NB4 (cell line): ENCODE measurements at regions not wholly inside any gene's neighbourhood (a gene's known extent, or its start where the extent isn't known, plus 50 kb on each side); places are given as distances from the start of the nearest gene placed in this dataset.

Source experiments
- POLR2A ChIP-seq: IDR thresholded peaks from 2 replicates; pipeline ENCODE4 v1.6.1; 2011; ENCODE audit warnings: mild to moderate bottlenecking; ENCODE audit not compliant: insufficient read length; ENCODE audit errors: extremely low read depth
- TF ChIP-seq, protein P1 (sequence below): IDR thresholded peaks from one replicate; pipeline ENCODE4 v1.5.1; 2012; ENCODE audit warnings: low read depth, low read length
- TF ChIP-seq, protein P2 (sequence below): IDR thresholded peaks from 2 replicates; pipeline ENCODE4 v1.6.1; 2011; ENCODE audit warnings: low read depth, low read length

DNA sequence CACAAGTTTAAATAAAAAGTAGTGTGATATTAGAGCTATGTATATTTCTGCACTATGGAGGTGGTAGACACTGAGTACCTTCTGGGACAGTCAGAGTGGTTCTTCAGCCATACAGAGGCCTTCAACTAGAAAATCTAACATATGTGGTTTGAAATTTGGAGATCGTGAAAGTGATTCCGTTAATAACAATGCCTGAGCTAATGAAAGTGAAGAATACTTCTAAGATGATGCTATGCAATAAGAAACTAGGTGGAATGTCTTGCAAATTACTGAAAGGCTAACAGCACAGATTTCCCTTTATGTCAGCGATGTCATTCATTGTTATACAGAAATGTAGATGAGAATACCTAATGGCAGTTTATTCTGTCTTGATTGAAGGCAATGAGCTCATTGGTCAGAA, 1984.7 kb upstream of the RAG2 start:
- TF ChIP-seq, protein P1, sequence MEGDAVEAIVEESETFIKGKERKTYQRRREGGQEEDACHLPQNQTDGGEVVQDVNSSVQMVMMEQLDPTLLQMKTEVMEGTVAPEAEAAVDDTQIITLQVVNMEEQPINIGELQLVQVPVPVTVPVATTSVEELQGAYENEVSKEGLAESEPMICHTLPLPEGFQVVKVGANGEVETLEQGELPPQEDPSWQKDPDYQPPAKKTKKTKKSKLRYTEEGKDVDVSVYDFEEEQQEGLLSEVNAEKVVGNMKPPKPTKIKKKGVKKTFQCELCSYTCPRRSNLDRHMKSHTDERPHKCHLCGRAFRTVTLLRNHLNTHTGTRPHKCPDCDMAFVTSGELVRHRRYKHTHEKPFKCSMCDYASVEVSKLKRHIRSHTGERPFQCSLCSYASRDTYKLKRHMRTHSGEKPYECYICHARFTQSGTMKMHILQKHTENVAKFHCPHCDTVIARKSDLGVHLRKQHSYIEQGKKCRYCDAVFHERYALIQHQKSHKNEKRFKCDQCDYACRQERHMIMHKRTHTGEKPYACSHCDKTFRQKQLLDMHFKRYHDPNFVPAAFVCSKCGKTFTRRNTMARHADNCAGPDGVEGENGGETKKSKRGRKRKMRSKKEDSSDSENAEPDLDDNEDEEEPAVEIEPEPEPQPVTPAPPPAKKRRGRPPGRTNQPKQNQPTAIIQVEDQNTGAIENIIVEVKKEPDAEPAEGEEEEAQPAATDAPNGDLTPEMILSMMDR, result no peak
- no peak for TF ChIP-seq POLR2A
- TF ChIP-seq, protein P2, sequence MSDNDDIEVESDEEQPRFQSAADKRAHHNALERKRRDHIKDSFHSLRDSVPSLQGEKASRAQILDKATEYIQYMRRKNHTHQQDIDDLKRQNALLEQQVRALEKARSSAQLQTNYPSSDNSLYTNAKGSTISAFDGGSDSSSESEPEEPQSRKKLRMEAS, result no peak
